PFSK-1 (cell line): ENCODE measurements at regions not wholly inside any gene's neighbourhood (a gene's known extent, or its start where the extent isn't known, plus 50 kb on each side); places are given as distances from the start of the nearest gene placed in this dataset.

Source experiments
- FOXP2 ChIP-seq: optimal IDR thresholded peaks from 2 replicates; pipeline ENCODE3; 2011; ENCODE audit warnings: borderline replicate concordance, control low read depth, inconsistent platforms; ENCODE audit not compliant: insufficient read depth; ENCODE audit errors: extremely low read length, extremely low read depth
- POLR2AphosphoS5 ChIP-seq: IDR thresholded peaks from 2 replicates; pipeline ENCODE4 v1.6.1; 2012; ENCODE audit warnings: low read depth, mild to moderate bottlenecking, control low read depth, low read length, moderate library complexity
- TF ChIP-seq, protein P1 (sequence below), 2 experiments: IDR thresholded peaks; 2 replicates each; pipeline versions ENCODE4 v1.6.1 to v1.8.0; 2011 to 2012; ENCODE audit warnings: low read depth in 2 of 2, low read length in 2 of 2, control low read depth in 1 of 2, inconsistent platforms in 1 of 2, mild to moderate bottlenecking in 1 of 2, moderate library complexity in 1 of 2; ENCODE audit not compliant: insufficient read depth in 1 of 2

DNA sequence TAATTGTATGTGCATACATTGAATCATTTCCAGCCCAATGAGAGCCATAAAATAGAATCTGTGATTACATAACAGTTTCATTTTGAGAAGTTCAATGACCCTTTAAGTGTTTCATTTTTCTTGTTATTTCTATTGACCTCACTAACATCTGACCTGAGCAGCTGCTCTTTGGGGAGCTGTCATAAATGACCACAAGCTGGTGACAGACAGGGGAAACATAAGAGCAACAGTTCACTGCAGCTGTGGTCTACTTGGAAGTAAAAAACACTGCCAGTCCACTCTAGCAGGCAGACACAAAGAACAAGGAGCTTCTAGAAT lies 265.4 kb downstream of the DTWD2 start:
- no peak for TF ChIP-seq FOXP2
- TF ChIP-seq, protein P1, sequence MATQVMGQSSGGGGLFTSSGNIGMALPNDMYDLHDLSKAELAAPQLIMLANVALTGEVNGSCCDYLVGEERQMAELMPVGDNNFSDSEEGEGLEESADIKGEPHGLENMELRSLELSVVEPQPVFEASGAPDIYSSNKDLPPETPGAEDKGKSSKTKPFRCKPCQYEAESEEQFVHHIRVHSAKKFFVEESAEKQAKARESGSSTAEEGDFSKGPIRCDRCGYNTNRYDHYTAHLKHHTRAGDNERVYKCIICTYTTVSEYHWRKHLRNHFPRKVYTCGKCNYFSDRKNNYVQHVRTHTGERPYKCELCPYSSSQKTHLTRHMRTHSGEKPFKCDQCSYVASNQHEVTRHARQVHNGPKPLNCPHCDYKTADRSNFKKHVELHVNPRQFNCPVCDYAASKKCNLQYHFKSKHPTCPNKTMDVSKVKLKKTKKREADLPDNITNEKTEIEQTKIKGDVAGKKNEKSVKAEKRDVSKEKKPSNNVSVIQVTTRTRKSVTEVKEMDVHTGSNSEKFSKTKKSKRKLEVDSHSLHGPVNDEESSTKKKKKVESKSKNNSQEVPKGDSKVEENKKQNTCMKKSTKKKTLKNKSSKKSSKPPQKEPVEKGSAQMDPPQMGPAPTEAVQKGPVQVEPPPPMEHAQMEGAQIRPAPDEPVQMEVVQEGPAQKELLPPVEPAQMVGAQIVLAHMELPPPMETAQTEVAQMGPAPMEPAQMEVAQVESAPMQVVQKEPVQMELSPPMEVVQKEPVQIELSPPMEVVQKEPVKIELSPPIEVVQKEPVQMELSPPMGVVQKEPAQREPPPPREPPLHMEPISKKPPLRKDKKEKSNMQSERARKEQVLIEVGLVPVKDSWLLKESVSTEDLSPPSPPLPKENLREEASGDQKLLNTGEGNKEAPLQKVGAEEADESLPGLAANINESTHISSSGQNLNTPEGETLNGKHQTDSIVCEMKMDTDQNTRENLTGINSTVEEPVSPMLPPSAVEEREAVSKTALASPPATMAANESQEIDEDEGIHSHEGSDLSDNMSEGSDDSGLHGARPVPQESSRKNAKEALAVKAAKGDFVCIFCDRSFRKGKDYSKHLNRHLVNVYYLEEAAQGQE (IDR thresholded peaks at IDR 0.05; ENCODE audit: insufficient read depth in 1 of 2, low read depth in 2 of 2, low read length in 2 of 2): no peak
- no peak for TF ChIP-seq POLR2AphosphoS5
